GM18502 (cell line): ENCODE measurements at regions not wholly inside any gene's neighbourhood (a gene's known extent, or its start where the extent isn't known, plus 50 kb on each side); places are given as distances from the start of the nearest gene placed in this dataset.
"Not testable (repeated sequence)": the region's sequence is repeated elsewhere in the genome, so short reads cannot be mapped to it uniquely, and the experiment has no call there.

Source experiments
- ATAC-seq: cut with Tn5 transposase; IDR thresholded peaks from one replicate; pipeline ENCODE4 v1.9.1; 2021; ENCODE audit warnings: mild to moderate bottlenecking; ENCODE audit not compliant: unreplicated experiment, poor library complexity

- ATAC-seq: no peak
Observed at GRCh38 chr12:107826276-107826675, 51.8 kb downstream of the ASCL4 start.

GRCh38 chr12:107829271-107829670, 54.8 kb downstream of the ASCL4 start:
- ATAC-seq: no peak

GRCh38 chr12:107832441-107832840, 57.9 kb downstream of the ASCL4 start:
- no peak for ATAC-seq

GRCh38 chr12:107840186-107840585, 65.7 kb downstream of the ASCL4 start:
- no peak for ATAC-seq

GRCh38 chr12:107843351-107844311, 69.1 kb downstream of the ASCL4 start:
- no peak for ATAC-seq

- no peak for ATAC-seq
Observed at GRCh38 chr12:107844312-107844921, 69.9 kb downstream of the ASCL4 start.

GRCh38 chr12:107845226-107845979, 70.9 kb downstream of the ASCL4 start:
- ATAC-seq: no peak

GRCh38 chr12:107845980-107846659, 71.6 kb downstream of the ASCL4 start:
- no peak for ATAC-seq

GRCh38 chr12:107847430-107847829, 72.9 kb downstream of the ASCL4 start:
- ATAC-seq: no peak

- no peak for ATAC-seq
Observed at GRCh38 chr12:107847830-107848229, 73.3 kb downstream of the ASCL4 start.

GRCh38 chr12:107853479-107853878, 79.0 kb downstream of the ASCL4 start:
- no peak for ATAC-seq

- ATAC-seq: no peak
Observed at GRCh38 chr12:107855471-107855870, 81.0 kb downstream of the ASCL4 start.

- ATAC-seq: no peak
Observed at GRCh38 chr12:107856096-107856495, 81.6 kb downstream of the ASCL4 start.

- no peak for ATAC-seq
Observed at GRCh38 chr12:107857191-107857590, 82.7 kb downstream of the ASCL4 start.

GRCh38 chr12:107859367-107859766, 84.9 kb downstream of the ASCL4 start:
- ATAC-seq: no peak

GRCh38 chr12:107864235-107864634, 89.7 kb downstream of the ASCL4 start:
- ATAC-seq: no peak

GRCh38 chr12:107864727-107865126, 90.2 kb downstream of the ASCL4 start:
- ATAC-seq: not testable (repeated sequence)

GRCh38 chr12:107873223-107873622, 98.7 kb downstream of the ASCL4 start:
- no peak for ATAC-seq

GRCh38 chr12:107875786-107876185, 101.3 kb downstream of the ASCL4 start:
- ATAC-seq: no peak
